Muscle of back (tissue), 3 donors: ENCODE measurements at regions not wholly inside any gene's neighbourhood (a gene's known extent, or its start where the extent isn't known, plus 50 kb on each side); places are given as distances from the start of the nearest gene placed in this dataset.
"Not testable (repeated sequence)": the region's sequence is repeated elsewhere in the genome, so short reads cannot be mapped to it uniquely, and the experiment has no call there.

Source experiments
- DNase-seq, 3 donors: peaks; one replicate each; pipeline versions ENCODE4 v3.0.0 to v3.0.0-alpha.2; 2013

- no peak for DNase-seq
Measured at GRCh38 chr1:60740154-60740553, 342.2 kb upstream of the NFIA start.

- DNase-seq = no peak
Measured at GRCh38 chr1:60739729-60740128, 342.6 kb upstream of the NFIA start.

GRCh38 chr1:60732977-60733401 lies 349.4 kb upstream of the NFIA start:
- no peak for DNase-seq

- no peak for DNase-seq
Measured at GRCh38 chr1:60731321-60731720, 351.0 kb upstream of the NFIA start.

- DNase-seq = no peak
Measured at GRCh38 chr1:60727552-60727951, 354.8 kb upstream of the NFIA start.

- no peak for DNase-seq
Measured at GRCh38 chr1:60716472-60716871, 365.9 kb upstream of the NFIA start.

- no peak for DNase-seq
Measured at GRCh38 chr1:60715970-60716369, 366.4 kb upstream of the NFIA start.

- DNase-seq = no peak
Measured at GRCh38 chr1:60709426-60709825, 372.9 kb upstream of the NFIA start.

GRCh38 chr1:60705026-60705425 lies 377.3 kb upstream of the NFIA start:
- no peak for DNase-seq

- no peak for DNase-seq
Measured at GRCh38 chr1:60703155-60703554, 379.2 kb upstream of the NFIA start.

GRCh38 chr1:60699325-60699724 lies 383.0 kb upstream of the NFIA start:
- DNase-seq = peak in 2 of 3 donors; percentile 27 to 63

GRCh38 chr1:60697204-60697994 lies 385.0 kb upstream of the NFIA start:
- peak in 2 of 3 donors; percentile 7 to 46 for DNase-seq

- DNase-seq = no peak
Measured at GRCh38 chr1:60696512-60696911, 385.8 kb upstream of the NFIA start.

GRCh38 chr1:60695716-60696171 lies 386.6 kb upstream of the NFIA start:
- no peak for DNase-seq

GRCh38 chr1:60694980-60695379 lies 387.4 kb upstream of the NFIA start:
- DNase-seq = no peak

GRCh38 chr1:60692031-60692430 lies 390.3 kb upstream of the NFIA start:
- no peak for DNase-seq

GRCh38 chr1:60688221-60688620 lies 394.1 kb upstream of the NFIA start:
- DNase-seq = not testable (repeated sequence)

- DNase-seq = no peak
Measured at GRCh38 chr1:60681095-60681860, 401.1 kb upstream of the NFIA start.

GRCh38 chr1:60679524-60680375 lies 402.6 kb upstream of the NFIA start:
- no peak for DNase-seq

GRCh38 chr1:60678802-60679201 lies 403.6 kb upstream of the NFIA start:
- no peak for DNase-seq

GRCh38 chr1:60678391-60678790 lies 404.0 kb upstream of the NFIA start:
- no peak for DNase-seq

- DNase-seq = no peak
Measured at GRCh38 chr1:60672449-60672848, 409.9 kb upstream of the NFIA start.
